ENCODE measurements at regions not wholly inside any gene's neighbourhood (a gene's known extent, or its start where the extent isn't known, plus 50 kb on each side); places are given as distances from the start of the nearest gene placed in this dataset.

DNA sequence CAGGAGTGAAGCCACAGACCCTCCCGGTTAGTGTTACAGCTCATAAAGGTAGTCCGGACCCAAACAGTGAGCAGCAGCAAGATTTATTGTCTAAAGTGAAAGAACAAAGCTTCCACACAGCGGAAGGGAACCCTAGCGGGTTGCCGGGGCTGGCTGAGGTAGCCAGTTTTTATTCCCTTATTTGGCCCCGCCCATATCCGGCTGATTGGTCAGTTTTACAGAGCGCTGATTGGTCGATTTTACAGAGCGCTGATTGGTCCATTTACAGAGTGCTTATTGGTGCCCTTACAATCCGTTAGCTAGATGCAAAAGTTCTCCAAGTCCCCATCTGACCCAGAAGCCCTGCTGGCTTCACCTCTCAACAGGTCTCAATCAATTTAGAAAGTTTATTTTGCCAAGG lies 126.0 kb upstream of the RFC3 start:
- no peak overlapping the region for H4K8ac ChIP-seq (ENCODE audit: low read depth, low read length)
- no peaks in the 10 kb centered on the region for H3K79me1 ChIP-seq (ENCODE audit: low read length)
- no peak overlapping the region for H2AFZ ChIP-seq (ENCODE audit: insufficient read depth, low read length, poor library complexity)
- no peaks in the 10 kb centered on the region for H3K79me2 ChIP-seq (ENCODE audit: control insufficient read depth, insufficient read depth, low read length, poor library complexity)
- no peaks in the 10 kb centered on the region for H3K4me1 ChIP-seq (ENCODE audit: control insufficient read depth in 1 of 2, insufficient read depth in 2 of 2, low read length in 2 of 2)
- H4K91ac ChIP-seq (ENCODE audit: low read depth, low read length) = no peak overlapping the region
- no peak overlapping the region for H2BK120ac ChIP-seq (ENCODE audit: insufficient read depth, low read length, poor library complexity)
- no peak overlapping the region for H3K23ac ChIP-seq (ENCODE audit: low read length)
- H3K36me3 ChIP-seq (ENCODE audit: control insufficient read depth in 1 of 2, insufficient read depth in 2 of 2, low read length in 2 of 2) = no peaks in the 10 kb centered on the region
- H3K9ac ChIP-seq (ENCODE audit: low read length) = no peak overlapping the region
- H2BK12ac ChIP-seq (ENCODE audit: low read length) = no peak overlapping the region
- H4K12ac ChIP-seq (ENCODE audit: low read depth, low read length) = no peak overlapping the region
- no peak overlapping the region for H3K27ac ChIP-seq (ENCODE audit: low read depth, low read length)
- H2AK5ac ChIP-seq (ENCODE audit: low read length) = no peak overlapping the region
- H3K4me2 ChIP-seq (ENCODE audit: low read length) = no peak overlapping the region
- H3K18ac ChIP-seq (ENCODE audit: low read length) = no peak overlapping the region
- WGBS (ENCODE audit: extremely low coverage, insufficient coverage, insufficient read length) = no CpG with 5 or more reads among the region's 11 CpGs
- no peak for DNase-seq
- H3K4ac ChIP-seq (ENCODE audit: low read depth, low read length) = no peak overlapping the region
- H3K14ac ChIP-seq (ENCODE audit: low read length) = no peak overlapping the region
- no peaks in the 10 kb centered on the region for H3K27me3 ChIP-seq (ENCODE audit: insufficient read depth, low read length)
- no peak overlapping the region for H2BK5ac ChIP-seq (ENCODE audit: low read depth, low read length, poor library complexity)
- no peak overlapping the region for H3K4me3 ChIP-seq (ENCODE audit: low read depth, low read length)
- H3K9me3 ChIP-seq (ENCODE audit: insufficient read depth, low read depth, low read length) = peaks cover 5% of the 10 kb centered on the region

- no CpG with 5 or more reads among the region's 2 CpGs for WGBS (ENCODE audit: extremely low coverage, insufficient coverage, insufficient read length)
- no peaks in the 10 kb centered on the region for H3K27me3 ChIP-seq (ENCODE audit: insufficient read depth, low read length)
- no peak overlapping the region for H4K91ac ChIP-seq (ENCODE audit: low read depth, low read length)
Measured at GRCh38 chr13:33692531-33692930, 125.4 kb upstream of the RFC3 start.

GRCh38 chr13:33694546-33694945 lies 123.4 kb upstream of the RFC3 start:
- Histone ChIP-seq H3K14ac (ENCODE audit: low read length) (no peak overlapping the region), H2AFZ (ENCODE audit: insufficient read depth, low read length, poor library complexity) (no peak overlapping the region), H2BK5ac (ENCODE audit: low read depth, low read length, poor library complexity) (no peak overlapping the region), H3K36me3 (ENCODE audit: control insufficient read depth in 1 of 2, insufficient read depth in 2 of 2, low read length in 2 of 2) (no peaks in the 10 kb centered on the region), H3K9ac (ENCODE audit: low read length) (no peak overlapping the region), H3K4me1 (ENCODE audit: control insufficient read depth in 1 of 2, insufficient read depth in 2 of 2, low read length in 2 of 2) (no peaks in the 10 kb centered on the region), H3K27ac (ENCODE audit: low read depth, low read length) (no peak overlapping the region), H3K9me3 (ENCODE audit: insufficient read depth, low read depth, low read length) (peaks cover 2% of the 10 kb centered on the region), H3K4ac (ENCODE audit: low read depth, low read length) (no peak overlapping the region), H2BK12ac (ENCODE audit: low read length) (no peak overlapping the region), H3K23ac (ENCODE audit: low read length) (no peak overlapping the region), H3K27me3 (ENCODE audit: insufficient read depth, low read length) (no peaks in the 10 kb centered on the region), H3K4me2 (ENCODE audit: low read length) (no peak overlapping the region), H3K79me1 (ENCODE audit: low read length) (no peaks in the 10 kb centered on the region), H3K79me2 (ENCODE audit: control insufficient read depth, insufficient read depth, low read length, poor library complexity) (no peaks in the 10 kb centered on the region), H2BK120ac (ENCODE audit: insufficient read depth, low read length, poor library complexity) (no peak overlapping the region), H4K8ac (ENCODE audit: low read depth, low read length) (no peak overlapping the region), H4K91ac (ENCODE audit: low read depth, low read length) (no peak overlapping the region), H3K18ac (ENCODE audit: low read length) (no peak overlapping the region), H2AK5ac (ENCODE audit: low read length) (no peak overlapping the region), H4K12ac (ENCODE audit: low read depth, low read length) (no peak overlapping the region), H3K4me3 (ENCODE audit: low read depth, low read length) (no peak overlapping the region)
- no peak for DNase-seq

More at GRCh38 chr13:33692531-33692930, 125.4 kb upstream of the RFC3 start:
- no peaks in the 10 kb centered on the region for H3K79me1 ChIP-seq (ENCODE audit: low read length)
- H3K27ac ChIP-seq (ENCODE audit: low read depth, low read length) = no peak overlapping the region
- H2BK120ac ChIP-seq (ENCODE audit: insufficient read depth, low read length, poor library complexity) = no peak overlapping the region
- H4K12ac ChIP-seq (ENCODE audit: low read depth, low read length) = no peak overlapping the region
- H2AFZ ChIP-seq (ENCODE audit: insufficient read depth, low read length, poor library complexity) = no peak overlapping the region
- DNase-seq = peak; percentile 19 to 71
- H3K79me2 ChIP-seq (ENCODE audit: control insufficient read depth, insufficient read depth, low read length, poor library complexity) = no peaks in the 10 kb centered on the region
- H3K4me3 ChIP-seq (ENCODE audit: low read depth, low read length) = no peak overlapping the region
- H3K23ac ChIP-seq (ENCODE audit: low read length) = no peak overlapping the region
- no peaks in the 10 kb centered on the region for H3K4me1 ChIP-seq (ENCODE audit: control insufficient read depth in 1 of 2, insufficient read depth in 2 of 2, low read length in 2 of 2)
- no peak overlapping the region for H3K4ac ChIP-seq (ENCODE audit: low read depth, low read length)
- H2BK5ac ChIP-seq (ENCODE audit: low read depth, low read length, poor library complexity) = no peak overlapping the region
- H4K8ac ChIP-seq (ENCODE audit: low read depth, low read length) = no peak overlapping the region
- H3K18ac ChIP-seq (ENCODE audit: low read length) = no peak overlapping the region
- no peak overlapping the region for H3K4me2 ChIP-seq (ENCODE audit: low read length)
- H2BK12ac ChIP-seq (ENCODE audit: low read length) = no peak overlapping the region
- H2AK5ac ChIP-seq (ENCODE audit: low read length) = no peak overlapping the region
- H3K9me3 ChIP-seq (ENCODE audit: insufficient read depth, low read depth, low read length) = peaks cover 5% of the 10 kb centered on the region
- H3K9ac ChIP-seq (ENCODE audit: low read length) = no peak overlapping the region
- no peaks in the 10 kb centered on the region for H3K36me3 ChIP-seq (ENCODE audit: control insufficient read depth in 1 of 2, insufficient read depth in 2 of 2, low read length in 2 of 2)
- no peak overlapping the region for H3K14ac ChIP-seq (ENCODE audit: low read length)

GRCh38 chr13:33696530-33696929 lies 121.4 kb upstream of the RFC3 start:
- Histone ChIP-seq H3K9ac (ENCODE audit: low read length) (no peak overlapping the region), H4K12ac (ENCODE audit: low read depth, low read length) (no peak overlapping the region), H3K79me1 (ENCODE audit: low read length) (no peaks in the 10 kb centered on the region), H4K91ac (ENCODE audit: low read depth, low read length) (no peak overlapping the region), H2BK12ac (ENCODE audit: low read length) (no peak overlapping the region), H3K27ac (ENCODE audit: low read depth, low read length) (no peak overlapping the region), H3K4me2 (ENCODE audit: low read length) (no peak overlapping the region), H3K4me3 (ENCODE audit: low read depth, low read length) (no peak overlapping the region), H2AK5ac (ENCODE audit: low read length) (no peak overlapping the region), H3K79me2 (ENCODE audit: control insufficient read depth, insufficient read depth, low read length, poor library complexity) (no peaks in the 10 kb centered on the region), H2AFZ (ENCODE audit: insufficient read depth, low read length, poor library complexity) (no peak overlapping the region), H4K8ac (ENCODE audit: low read depth, low read length) (no peak overlapping the region), H3K27me3 (ENCODE audit: insufficient read depth, low read length) (no peaks in the 10 kb centered on the region), H3K14ac (ENCODE audit: low read length) (no peak overlapping the region), H3K4me1 (ENCODE audit: control insufficient read depth in 1 of 2, insufficient read depth in 2 of 2, low read length in 2 of 2) (no peaks in the 10 kb centered on the region), H3K36me3 (ENCODE audit: control insufficient read depth in 1 of 2, insufficient read depth in 2 of 2, low read length in 2 of 2) (no peaks in the 10 kb centered on the region), H3K4ac (ENCODE audit: low read depth, low read length) (no peak overlapping the region), H2BK5ac (ENCODE audit: low read depth, low read length, poor library complexity) (no peak overlapping the region), H3K9me3 (ENCODE audit: insufficient read depth, low read depth, low read length) (peaks cover 2% of the 10 kb centered on the region), H3K23ac (ENCODE audit: low read length) (no peak overlapping the region), H2BK120ac (ENCODE audit: insufficient read depth, low read length, poor library complexity) (no peak overlapping the region), H3K18ac (ENCODE audit: low read length) (no peak overlapping the region)
- no peak for DNase-seq
- no CpG with 5 or more reads among the region's 1 CpG for WGBS (ENCODE audit: extremely low coverage, insufficient coverage, insufficient read length)

All from trophoblast cell (in vitro differentiated cells and primary cell).